22Rv1 (cell line): ENCODE measurements at regions not wholly inside any gene's neighbourhood (a gene's known extent, or its start where the extent isn't known, plus 50 kb on each side); places are given as distances from the start of the nearest gene placed in this dataset.

Experiments
- CTCF ChIP-seq: fragments of 450-650 bp; IDR thresholded peaks from 2 replicates; pipeline ENCODE4 v1.5.1; 2017; ENCODE audit warnings: mild to moderate bottlenecking
- ZFX ChIP-seq: fragments of 450-650 bp; IDR thresholded peaks from 2 replicates; pipeline ENCODE4 v1.6.1; 2017; ENCODE audit warnings: antibody characterized with exemption, borderline replicate concordance

GRCh38 chr13:53417601-53418000 lies 389.0 kb downstream of the OLFM4 start:
- TF ChIP-seq CTCF (no peak), ZFX (no peak)
